RPMI7951 (cell line): ENCODE measurements at regions not wholly inside any gene's neighbourhood (a gene's known extent, or its start where the extent isn't known, plus 50 kb on each side); places are given as distances from the start of the nearest gene placed in this dataset.

Source experiments
- DNase-seq: peaks from one replicate; pipeline ENCODE4 v3.0.0-alpha.2; 2012; ENCODE audit warnings: low read depth

DNA sequence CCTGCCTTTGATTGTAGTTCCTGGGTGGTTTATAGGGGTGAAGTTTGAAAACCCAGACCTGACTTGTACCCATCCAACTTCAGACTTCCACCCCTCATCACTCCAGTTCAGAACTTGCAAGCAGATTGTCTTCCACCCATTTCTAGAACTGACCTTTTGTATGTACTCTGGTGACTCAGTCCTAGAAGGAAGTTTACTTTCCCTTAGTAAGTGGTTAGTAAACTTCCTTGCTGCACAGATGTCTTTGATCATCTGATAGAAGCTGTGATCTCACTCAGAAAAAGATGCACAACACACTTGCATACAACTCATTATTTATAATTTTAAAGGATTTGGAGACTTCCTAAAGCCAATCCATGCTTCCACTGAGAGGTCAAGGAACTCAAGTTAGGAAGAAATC lies 368.0 kb downstream of the MFSD1 start:
- DNase-seq = peak; percentile 93

DNA sequence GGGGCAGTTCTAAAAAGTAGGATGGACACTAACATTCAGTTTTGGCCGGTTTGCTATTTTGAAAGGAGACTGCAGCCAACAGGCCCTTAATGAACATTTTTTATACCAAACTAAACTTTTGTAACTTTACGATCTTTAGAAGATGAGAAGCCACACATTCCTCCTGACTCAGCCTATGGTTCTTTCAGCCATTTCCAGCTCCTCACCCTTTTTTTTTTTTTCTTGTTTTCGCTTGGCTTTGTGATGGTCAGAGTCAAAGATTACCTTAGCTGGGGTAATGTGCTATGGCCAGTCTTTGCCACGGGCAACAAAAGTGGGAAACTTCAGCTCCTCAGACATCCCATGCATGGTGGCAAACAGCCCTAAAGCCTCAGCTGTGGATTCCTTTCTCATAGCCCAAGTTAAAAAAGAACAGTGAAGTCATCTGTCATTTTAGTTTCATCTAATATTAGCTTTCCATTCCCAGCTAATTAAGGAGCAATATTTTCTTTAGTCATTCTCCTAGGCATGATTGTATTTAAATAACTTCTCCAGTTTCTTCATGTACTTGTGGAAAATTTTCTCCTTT lies 368.7 kb downstream of the MFSD1 start:
- peak; percentile 87 for DNase-seq

DNA sequence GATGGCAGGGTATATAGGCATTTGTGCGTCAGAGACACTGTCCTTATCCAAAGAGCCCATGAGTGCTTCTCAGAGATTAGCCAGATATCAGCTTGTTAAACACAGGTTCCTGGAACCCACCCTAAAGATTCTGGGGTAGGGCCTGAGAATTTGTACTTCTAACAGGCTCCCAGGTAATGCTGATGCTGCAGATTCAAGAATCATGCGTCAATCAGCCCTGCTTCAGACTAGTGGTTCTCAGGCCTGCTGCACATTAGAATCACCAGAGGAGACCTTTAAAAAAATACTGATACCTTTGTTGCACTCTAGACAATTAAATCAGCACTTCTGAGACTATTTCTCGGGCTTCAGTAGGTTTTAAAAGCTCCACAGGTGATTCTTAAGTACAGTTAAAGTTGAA lies 369.5 kb downstream of the MFSD1 start:
- DNase-seq = no peak

DNA sequence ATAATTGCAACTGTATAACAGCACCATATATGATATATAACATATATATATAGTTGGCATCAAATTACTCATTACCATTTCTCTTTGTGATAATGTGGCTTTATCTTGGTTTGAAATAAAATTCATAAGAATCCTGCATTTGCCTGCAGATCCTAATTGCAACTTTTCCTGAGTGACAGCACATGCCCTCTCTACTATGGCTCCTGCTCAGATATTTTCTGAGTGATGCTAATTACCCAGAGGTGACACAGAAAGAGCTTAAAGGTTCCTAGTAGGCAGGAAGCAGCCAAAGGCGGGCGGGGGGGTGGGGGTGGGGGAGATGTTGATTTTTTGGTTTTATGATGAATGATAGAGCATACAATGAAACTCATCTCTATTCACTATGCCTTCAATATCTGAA lies 370.6 kb downstream of the MFSD1 start:
- no peak for DNase-seq

DNA sequence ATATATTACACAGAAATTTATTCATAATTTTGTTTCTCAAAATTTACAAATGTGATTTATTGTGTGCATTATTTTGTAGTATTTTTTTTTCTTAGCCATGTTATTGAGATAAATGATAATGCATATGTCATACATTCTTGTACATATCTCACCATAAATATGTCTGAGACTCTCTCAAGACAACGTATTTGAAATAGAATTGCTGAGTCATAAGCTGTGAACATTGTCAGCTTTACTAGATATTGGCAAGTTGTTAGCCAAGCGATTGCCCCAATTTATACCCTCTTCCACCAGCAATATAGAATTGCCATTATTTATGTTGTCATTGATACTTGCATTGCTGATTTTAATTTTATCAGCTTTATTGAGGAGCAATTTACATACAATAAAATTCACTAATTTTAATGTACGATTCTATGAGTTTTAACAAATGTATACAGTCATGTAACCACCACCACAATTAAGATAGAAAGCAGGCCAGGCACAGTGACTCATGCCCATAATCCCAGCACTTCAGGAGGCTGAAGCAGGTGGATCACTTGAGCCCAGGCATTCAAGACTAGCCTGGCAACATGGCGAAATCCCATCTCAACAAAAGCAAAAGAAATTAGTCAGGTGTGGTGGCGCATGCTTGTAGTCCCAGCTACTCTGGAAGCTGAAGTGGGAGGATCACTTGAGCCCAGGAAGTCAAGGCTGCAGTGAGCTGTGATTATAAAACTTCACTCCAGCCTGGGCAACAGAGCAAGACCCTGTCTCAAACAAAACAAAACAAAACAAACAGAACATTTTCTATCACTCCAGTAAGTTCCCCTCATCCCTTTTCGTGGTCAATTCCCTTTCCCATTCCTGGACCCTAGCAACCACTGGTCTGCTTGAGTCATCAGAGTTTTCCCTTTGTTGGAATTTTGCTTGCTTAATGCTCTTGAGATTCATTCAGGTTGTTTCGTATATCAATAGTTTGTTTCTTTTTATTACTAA lies 373.1 kb downstream of the MFSD1 start:
- DNase-seq = peak; percentile 76

DNA sequence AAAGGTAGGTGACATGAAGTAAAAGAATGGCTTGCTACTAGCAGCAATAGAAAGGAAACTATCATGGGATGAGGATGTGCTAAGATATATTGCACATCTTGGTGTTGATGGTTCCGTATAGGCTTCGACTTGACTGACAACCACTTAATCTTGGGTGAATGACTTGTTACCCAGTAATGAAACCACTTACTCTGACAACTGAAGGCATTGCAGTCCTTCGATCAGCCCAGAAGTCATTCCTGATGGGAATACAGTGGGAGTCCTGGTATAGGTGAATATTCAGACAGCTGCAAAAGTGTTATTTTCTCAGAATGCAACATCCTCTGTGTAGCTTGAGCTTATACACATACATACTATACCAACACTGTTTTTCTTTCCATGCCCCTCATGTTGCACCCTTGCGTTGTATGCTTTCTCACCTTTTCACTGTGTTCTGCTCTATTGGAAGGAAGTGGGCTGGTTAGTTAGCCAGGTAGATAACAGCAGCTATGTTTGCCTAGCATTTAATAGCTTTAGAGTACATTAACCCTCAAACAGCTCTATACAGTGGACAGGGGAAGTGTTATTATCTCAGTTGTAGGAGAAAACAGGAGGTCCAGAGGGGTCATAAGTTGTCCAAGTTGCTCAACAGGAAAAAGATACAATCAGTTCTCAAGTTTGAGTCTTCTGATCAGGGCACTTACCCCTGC lies 376.5 kb downstream of the MFSD1 start:
- no peak for DNase-seq

DNA sequence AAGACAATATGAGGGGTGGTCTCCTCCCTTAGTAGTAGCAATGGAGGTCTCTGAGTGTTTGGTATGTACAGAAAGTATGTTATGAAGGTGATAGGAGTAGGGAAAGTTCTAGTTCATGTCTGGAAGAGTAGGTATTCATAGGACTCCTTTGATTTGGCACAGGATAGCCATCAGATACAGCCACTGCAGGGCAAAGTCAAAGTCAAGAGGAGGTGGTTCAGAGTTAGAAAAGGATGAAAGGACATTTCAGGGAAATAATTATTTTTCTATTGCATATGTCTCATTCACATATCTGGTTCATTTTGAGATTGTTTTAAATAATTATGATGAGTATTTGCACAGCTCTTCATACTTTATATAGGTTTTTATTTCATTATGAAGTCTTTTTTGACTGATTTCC lies 381.1 kb downstream of the MFSD1 start:
- no peak for DNase-seq

DNA sequence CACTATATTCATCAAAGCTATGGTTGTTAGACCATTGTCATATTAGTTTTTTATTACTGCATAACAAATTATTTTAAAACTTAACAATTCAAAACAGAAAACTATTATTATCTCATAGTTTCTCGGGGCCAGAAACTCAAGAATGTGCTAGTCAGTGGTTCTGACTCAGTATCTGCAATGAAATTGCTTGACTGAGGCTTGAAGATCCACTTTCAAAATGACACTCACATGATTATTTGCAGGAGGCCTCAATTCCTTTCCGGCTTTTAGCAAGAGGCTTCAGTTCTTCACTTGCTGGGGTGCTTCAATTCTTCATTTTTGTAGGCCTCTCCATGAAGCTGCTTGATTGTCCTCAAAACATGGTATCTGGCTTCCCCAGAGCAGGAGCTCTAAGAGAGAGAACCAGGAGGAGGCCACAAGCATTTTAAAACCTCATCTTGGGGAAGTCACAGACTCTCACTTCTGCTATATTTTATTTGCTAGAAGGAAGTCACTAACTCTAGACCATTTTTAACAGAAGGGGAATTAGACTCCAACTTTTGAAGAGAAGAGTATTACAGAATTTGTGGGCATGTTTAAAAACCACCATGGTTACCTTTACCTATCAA lies 383.7 kb downstream of the MFSD1 start:
- DNase-seq = no peak

DNA sequence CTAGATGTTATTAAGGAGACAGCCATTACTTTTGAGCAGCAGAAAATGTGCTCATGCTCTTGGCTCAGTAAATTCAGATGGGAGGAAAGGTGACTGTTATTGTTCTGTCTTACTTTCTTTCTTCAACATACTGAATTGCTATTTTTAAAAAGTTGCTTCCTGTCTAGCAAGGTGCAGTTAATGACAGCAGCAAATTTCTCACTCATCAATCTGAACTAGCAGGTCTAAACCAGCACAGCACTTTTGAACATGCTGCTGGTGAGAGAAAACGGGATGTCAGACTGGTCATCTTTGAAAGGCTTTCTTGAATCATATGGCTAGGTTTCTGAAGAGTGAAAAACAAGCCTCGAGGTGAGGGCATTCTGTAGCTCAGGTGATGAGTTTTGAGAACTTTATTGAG lies 384.7 kb downstream of the MFSD1 start:
- no peak for DNase-seq

DNA sequence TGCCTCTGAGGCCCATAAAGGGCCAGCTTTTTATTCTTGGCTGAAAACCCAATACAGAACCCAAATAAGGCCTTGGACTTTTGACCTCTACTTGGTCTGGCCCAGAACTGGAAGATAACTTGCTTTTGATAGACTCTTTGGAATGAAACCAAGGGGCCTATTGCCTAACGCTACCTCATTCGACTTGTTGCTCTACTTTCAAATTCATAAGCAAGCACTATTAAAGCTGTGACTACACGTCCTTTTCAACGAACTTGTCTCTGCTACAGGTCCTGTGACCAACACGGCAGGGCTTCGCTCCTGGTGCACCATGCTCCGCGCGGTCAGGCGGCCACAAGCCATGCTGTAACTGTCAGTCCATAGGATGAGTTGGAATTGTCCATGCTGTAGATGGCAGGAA lies 385.4 kb downstream of the MFSD1 start:
- peak; percentile 30 for DNase-seq

DNA sequence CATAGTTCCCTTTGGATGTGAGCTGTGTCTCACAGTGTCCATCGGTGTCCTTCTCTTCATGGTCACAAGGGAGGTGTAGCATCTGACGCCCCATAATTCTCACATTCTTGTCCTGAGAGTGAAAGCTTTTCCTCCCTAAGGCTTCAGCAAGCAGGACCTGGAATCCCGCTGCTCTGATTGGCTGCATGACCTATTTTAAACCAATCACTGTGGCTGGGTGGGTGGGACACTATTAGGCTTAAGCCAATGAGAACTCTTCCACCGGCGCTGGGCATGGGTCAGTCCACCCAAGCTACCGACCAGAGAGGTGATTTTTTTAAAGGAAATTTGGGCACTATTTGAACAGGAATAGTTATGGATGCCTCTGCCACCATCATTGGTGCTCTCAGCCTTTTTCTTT lies 385.9 kb downstream of the MFSD1 start:
- DNase-seq = peak; percentile 88

DNA sequence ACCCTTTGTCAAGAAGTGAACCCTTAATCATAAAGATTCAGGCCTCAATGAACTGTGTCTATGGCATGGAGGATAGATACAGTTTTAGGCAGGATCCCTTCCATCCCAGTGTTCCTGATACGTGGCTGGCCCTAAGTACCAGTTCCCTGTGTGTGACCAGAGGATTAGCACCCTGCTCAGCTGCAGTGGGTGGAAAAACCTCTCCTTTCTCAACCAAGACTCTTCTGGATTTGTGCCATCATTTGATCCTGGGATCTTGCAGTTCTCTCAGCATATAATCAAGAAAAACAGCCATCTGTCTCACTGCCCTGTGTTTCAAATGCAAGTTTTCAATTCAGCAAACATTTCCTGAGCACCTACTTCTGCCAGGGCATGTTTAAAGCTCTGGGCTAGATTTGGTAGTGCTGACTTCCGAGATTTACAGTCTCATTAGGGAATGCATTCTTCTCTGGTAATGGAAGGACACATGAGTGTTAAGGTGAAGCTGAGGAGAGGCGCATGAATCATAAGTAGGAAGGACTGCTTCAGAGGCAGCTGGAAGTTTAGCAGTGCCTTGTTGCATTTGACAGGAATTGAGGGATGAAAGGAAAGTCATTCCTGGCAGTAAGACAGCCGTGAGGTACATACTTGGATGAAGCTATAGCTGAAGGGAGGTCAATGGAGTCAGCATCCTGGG lies 388.3 kb downstream of the MFSD1 start:
- DNase-seq = peak; percentile 93

DNA sequence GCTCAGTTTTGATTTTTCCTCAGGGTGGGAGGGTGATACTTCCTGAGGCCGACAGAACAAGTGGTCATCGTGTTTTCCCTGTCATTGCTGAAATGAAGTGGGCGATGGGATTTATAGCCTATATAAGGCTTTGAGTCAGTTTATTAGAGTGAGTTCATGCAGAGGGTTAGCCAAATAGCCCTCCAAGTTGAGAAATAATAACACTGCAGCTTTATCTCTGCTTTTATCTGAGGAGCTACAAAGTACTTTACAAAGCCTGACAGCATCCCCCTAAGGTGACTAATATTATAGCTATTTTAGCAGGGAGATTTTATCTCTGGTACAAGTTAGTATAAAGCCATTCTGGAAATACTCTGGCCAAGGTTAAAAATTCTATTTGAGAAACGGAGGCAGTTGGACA lies 389.6 kb downstream of the MFSD1 start:
- peak; percentile 98 for DNase-seq

DNA sequence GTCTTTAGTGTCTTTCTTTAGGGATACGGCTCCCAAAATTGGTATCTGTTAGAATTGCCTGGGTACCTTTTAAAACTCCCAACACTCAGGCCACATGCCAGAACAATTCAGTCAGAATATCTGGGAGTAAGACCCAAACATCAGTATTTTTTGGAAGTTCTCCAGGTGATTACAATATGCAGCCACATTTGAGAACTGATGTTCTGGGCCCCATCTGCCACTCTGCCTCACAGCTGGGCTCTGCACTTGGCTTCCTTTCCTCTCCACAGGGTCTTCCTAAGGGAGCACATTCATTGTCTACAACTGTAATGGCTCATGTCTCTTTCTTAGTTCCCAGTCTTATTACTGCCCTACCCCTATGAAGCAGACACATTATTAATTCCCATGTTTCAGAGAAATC lies 394.5 kb downstream of the MFSD1 start:
- DNase-seq = peak; percentile 57

DNA sequence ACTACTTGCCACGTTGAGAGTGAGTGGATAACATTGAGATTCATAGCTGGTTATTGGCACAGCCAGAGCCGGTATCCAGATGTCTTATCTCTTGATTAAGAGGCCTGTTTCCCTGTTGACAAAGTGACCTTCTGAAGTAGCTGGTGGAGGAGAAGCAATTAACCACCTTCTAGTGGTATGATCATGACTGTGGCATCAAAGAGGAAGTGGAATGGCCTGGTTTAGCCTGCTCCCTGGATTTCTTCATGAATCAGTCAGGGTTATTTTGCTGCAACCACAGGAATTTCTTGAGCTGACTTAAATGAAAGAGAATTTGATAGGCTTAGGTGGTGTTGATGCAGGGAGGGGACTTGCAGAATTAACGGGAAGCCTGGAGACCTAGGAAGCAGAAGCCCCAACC lies 398.3 kb downstream of the MFSD1 start:
- DNase-seq = peak; percentile 98

DNA sequence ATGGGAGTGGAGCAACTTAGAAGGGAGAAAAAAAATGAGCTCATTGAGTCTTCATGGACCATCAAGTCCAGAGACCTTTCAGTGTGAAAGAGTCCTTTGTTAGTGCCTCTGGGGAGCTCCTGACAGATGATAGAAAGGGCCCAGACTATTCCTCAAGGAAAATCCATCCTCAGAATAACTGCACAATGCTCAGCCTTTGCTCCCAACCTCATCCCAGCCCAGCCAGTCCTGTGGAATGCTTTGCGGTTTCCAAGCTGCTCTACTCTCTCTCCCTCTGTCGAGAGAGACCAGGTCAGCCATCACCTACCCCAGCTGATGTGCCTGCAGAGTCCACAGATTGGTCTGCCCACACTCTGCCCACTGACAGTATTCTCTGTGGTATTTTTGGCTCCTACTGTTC lies 406.2 kb downstream of the MFSD1 start:
- peak; percentile 84 for DNase-seq

DNA sequence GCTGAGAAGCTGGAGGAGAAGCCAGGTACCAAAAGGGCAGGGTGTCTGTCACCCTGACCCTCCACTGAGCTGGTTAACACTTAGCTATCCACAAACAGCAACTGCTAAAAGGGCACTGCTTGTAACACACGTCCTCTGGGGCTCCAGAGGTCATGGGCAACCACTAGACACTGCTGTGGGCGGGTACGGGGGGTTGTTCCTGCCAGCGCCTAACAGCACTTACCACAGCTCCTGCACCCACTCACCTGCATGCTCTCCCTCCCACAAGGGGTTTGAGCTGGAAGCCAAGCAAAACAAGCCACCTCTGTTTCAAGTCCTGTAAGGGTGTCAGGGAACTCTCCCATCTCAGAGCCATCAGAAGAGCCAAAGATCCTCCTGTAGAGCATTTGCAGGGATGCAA lies 407.6 kb downstream of the MFSD1 start:
- DNase-seq = no peak

DNA sequence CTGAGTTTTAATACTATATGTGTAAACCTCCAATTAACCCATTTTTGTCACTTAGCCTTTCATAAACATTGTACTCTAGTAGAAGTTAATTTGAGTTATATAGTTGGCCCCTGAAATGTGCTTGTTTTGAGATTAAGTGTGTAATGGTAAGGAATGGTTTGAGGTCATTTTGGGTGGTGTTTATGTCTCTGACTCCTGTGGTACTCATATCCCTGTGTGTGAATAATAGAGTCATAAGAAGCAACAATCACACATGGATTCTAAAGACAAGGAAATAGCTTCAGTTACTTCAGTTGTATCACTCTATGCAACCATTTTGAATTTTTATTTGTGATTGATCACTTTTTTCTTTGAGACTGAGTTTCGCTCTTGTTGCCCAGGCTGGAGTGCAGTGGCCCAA lies 408.5 kb downstream of the MFSD1 start:
- no peak for DNase-seq

DNA sequence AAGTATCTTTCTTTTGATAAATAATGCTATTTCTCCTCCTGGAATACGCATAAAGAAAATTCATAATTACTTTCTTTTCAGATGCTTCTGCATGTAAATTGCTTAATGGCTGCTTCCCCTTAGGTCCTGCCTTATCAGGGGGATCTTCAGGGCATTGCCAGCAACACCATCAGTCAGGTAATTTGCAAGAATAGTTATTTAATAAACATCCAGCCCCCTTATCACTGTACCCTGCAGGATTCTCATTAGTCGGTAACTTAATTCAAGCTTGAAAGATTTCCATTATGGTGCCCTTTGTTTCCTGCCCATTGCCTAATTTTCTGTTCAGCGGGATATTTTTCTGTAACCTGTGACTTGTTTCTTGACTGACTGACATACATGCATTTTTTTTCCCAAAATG lies 414.5 kb downstream of the MFSD1 start:
- no peak for DNase-seq

DNA sequence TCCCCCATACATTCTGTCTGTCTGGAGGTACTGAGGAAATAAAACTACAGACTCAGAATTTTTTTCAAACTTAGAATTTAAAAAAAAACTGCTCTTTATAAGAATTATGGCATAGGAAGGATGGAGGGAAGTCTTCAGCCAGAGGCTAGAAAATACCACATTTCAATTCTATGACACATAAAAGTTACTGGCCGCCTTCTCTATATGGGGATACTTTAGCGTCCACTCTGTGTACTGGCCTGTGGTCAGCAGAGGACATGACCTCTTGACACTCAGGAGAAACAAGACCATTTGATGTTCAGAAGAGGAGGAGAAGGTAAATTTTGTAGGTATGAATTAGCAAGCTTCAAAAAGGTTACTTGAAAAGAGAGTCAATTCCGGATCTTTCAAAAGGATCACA lies 417.4 kb downstream of the MFSD1 start:
- peak; percentile 74 for DNase-seq

DNA sequence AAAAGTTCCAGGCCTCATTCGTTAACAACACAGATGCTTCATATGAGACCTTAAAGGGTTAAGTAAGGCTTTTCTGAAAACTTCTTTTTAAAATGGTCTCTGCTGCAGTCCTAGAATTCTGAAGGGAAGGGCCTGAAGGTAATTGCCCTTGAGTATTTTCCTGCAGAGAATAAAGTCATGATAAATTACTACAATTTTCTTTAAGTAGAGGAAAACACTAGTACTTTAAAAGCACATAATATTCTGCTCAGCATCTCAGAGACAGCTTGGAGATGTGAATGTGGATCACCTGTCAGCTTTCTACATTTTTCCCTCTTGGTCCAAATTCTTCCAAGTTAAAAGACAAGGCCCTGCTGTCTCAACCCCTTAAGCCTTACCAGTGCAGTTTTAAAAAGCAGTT lies 419.5 kb downstream of the MFSD1 start:
- DNase-seq = no peak
